ENCODE measurements at regions not wholly inside any gene's neighbourhood (a gene's known extent, or its start where the extent isn't known, plus 50 kb on each side); places are given as distances from the start of the nearest gene placed in this dataset.

GRCh38 chr2:62291517-62292137 is 95.7 kb downstream of the B3GNT2 start:
- TF ChIP-seq CTCF (IDR thresholded peaks at IDR 0.05), result no peak
- no peak for TF ChIP-seq EZH2phosphoT487 (IDR thresholded peaks at IDR 0.05)
- TF ChIP-seq EZH2 (IDR thresholded peaks at IDR 0.05), result no peak
